ENCODE measurements at regions not wholly inside any gene's neighbourhood (a gene's known extent, or its start where the extent isn't known, plus 50 kb on each side); places are given as distances from the start of the nearest gene placed in this dataset.

DNA sequence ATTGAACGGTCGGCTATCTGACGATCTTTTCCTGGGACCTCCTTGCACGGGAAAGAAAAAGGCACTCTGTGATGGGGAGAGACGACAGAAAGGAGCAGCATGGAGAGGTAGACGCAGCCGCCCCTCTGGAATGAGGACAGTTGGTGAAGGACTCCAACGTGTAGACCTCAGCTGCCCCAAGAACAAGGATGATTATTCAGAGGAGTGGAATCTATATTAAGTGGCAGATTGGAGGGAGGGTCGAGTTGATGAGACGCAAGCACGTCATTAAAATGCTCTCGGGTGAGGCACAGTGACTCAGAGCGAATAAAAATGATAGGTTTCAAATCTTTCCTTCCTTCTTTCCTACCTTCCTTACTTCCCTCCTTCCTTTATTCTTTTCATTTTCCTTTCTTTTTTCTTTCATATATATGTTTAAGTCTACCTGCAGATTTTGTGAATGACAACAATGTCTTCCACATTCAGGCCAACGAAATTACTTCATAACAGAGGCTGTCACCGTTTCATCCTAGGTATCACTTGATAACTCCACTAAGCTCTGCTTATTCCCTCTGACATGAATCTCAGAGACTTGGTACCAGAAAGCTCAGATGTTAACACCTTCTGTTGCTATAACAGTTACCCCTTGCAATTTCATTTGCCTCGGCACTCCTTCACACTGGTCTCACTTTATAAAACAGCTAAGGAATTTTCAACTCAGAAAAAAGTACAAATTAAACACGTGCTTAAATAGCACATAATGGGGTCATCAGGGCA is 110.0 kb upstream of the PPARGC1A start:
- no peak for DNase-seq (ENCODE audit: low read depth)
- no peak overlapping the region for H3K4me3 ChIP-seq (ENCODE audit: low read depth, low read length)
- TF ChIP-seq, protein P1, sequence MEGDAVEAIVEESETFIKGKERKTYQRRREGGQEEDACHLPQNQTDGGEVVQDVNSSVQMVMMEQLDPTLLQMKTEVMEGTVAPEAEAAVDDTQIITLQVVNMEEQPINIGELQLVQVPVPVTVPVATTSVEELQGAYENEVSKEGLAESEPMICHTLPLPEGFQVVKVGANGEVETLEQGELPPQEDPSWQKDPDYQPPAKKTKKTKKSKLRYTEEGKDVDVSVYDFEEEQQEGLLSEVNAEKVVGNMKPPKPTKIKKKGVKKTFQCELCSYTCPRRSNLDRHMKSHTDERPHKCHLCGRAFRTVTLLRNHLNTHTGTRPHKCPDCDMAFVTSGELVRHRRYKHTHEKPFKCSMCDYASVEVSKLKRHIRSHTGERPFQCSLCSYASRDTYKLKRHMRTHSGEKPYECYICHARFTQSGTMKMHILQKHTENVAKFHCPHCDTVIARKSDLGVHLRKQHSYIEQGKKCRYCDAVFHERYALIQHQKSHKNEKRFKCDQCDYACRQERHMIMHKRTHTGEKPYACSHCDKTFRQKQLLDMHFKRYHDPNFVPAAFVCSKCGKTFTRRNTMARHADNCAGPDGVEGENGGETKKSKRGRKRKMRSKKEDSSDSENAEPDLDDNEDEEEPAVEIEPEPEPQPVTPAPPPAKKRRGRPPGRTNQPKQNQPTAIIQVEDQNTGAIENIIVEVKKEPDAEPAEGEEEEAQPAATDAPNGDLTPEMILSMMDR (conservative IDR thresholded peaks at IDR 0.05; ENCODE audit: low read depth, low read length), result no peak

DNA sequence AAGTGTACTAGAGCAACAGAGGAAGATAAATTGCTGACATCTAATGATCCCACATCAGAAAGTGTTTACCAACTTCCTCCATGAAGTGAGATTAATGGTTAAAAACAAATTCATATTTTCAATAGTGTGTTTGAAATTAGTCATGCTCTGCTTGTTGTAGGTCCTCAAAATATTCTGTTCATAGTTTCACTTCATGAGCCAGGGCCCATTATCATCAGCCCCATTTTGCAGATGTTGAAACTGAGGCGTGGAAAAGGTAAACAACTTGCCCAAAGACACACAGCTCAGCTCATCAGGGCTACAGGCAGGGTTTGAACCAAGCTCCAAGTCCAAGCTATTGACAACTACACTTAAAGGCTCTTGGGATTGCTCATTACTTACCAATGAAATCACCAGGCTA is 103.5 kb upstream of the PPARGC1A start:
- DNase-seq (ENCODE audit: low read depth), result no peak

GRCh38 chr4:23991444-23991843 is 101.6 kb upstream of the PPARGC1A start:
- no peak for DNase-seq (ENCODE audit: low read depth)
- TF ChIP-seq, protein P1 (conservative IDR thresholded peaks at IDR 0.05; ENCODE audit: low read depth, low read length), result no peak
- no peak overlapping the region for H3K4me3 ChIP-seq (ENCODE audit: low read depth, low read length)

More for the DNA sequence above, 103.5 kb upstream of the PPARGC1A start:
- no peak overlapping the region for H3K4me3 ChIP-seq (ENCODE audit: low read depth, low read length)
- TF ChIP-seq, protein P1 (conservative IDR thresholded peaks at IDR 0.05; ENCODE audit: low read depth, low read length), result no peak

DNA sequence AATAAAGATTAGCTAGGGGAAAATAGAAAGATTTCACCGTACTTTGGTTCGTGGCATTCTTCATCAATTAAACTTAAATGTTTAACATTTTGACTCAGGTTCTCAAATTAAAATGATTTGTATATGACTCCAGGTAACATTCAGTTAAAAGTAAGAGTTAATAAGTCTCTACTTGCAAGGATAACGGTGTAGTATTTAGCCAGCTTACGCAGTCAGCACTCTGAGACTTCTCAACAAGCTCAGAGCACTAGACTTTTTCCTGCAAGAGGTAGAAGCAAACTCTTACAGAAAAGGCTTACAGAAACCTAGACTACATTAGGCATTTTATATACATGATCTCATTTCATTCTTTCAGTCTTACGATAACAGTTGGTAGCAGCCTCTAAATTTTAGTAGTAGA is 96.4 kb upstream of the PPARGC1A start:
- TF ChIP-seq, protein P1 (conservative IDR thresholded peaks at IDR 0.05; ENCODE audit: low read depth, low read length), result no peak
- no peak overlapping the region for H3K4me3 ChIP-seq (ENCODE audit: low read depth, low read length)
- no peak for DNase-seq (ENCODE audit: low read depth)

- no peak for DNase-seq (ENCODE audit: low read depth)
- TF ChIP-seq, protein P1 (conservative IDR thresholded peaks at IDR 0.05; ENCODE audit: low read depth, low read length), result no peak
- no peak overlapping the region for H3K4me3 ChIP-seq (ENCODE audit: low read depth, low read length)
Observed at GRCh38 chr4:23981328-23981727, 91.5 kb upstream of the PPARGC1A start.

GRCh38 chr4:23979534-23979933 is 89.7 kb upstream of the PPARGC1A start:
- TF ChIP-seq, protein P1 (conservative IDR thresholded peaks at IDR 0.05; ENCODE audit: low read depth, low read length), result no peak
- no peak overlapping the region for H3K4me3 ChIP-seq (ENCODE audit: low read depth, low read length)
- no peak for DNase-seq (ENCODE audit: low read depth)

DNA sequence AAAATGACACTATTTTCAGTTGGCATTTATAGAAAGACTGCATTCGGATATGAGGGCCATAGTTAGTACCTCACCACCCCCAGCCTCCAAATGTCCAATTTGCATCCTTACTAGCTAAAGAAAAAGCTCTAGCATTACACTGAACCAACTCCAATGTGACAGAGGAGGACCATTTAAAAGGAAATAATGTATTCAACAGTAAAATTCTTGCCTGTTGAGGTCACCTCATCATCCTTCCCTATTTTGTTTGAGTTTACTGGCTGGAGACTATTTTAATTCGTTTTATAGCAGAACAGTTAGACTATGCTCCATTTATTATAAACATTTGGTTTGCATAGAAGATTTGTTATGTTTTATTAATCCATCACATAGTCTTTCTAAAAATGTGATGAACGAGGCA is 88.2 kb upstream of the PPARGC1A start:
- DNase-seq (ENCODE audit: low read depth), result no peak
- no peak overlapping the region for H3K4me3 ChIP-seq (ENCODE audit: low read depth, low read length)
- TF ChIP-seq, protein P1 (conservative IDR thresholded peaks at IDR 0.05; ENCODE audit: low read depth, low read length), result no peak

Measured in epithelial cell of proximal tubule (primary cell).